ENCODE measurements at regions not wholly inside any gene's neighbourhood (a gene's known extent, or its start where the extent isn't known, plus 50 kb on each side); places are given as distances from the start of the nearest gene placed in this dataset.

DNA sequence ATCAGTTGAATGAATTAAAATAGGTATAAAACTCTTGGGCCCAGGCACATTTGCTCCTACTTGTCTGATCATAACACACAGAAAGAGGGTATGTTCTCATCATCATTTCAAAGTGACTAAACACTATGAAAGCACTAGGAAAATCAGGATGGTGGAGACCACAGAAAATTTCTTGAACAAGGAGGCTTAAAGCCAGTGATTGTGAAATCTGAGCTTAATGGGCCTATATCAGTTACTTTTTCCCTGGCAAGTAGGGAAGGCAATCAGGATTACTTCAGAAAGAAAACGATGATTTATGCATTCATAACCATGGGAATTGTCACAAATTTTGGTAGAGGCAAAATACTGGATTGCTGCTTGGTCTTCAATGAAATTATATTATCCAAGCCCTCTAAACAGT, 434.4 kb upstream of the CNTN4 start:
- Histone ChIP-seq H3K27ac (ENCODE audit: extremely low read depth, low read depth, low read length) (no peak overlapping the region), H3K9me3 (replicated peaks; ENCODE audit: control insufficient read depth, insufficient read depth, low read depth, low read length) (no peaks in the 10 kb centered on the region), H3K27me3 (ENCODE audit: control insufficient read depth in 2 of 2, insufficient read depth in 2 of 2, low read length in 2 of 2) (no peaks in the 10 kb centered on the region), H3K36me3 (ENCODE audit: control insufficient read depth, insufficient read depth, low read length) (no peaks in the 10 kb centered on the region), H4K20me1 (replicated peaks; ENCODE audit: control insufficient read depth, insufficient read depth, low read length) (no peaks in the 10 kb centered on the region), H3K4me1 (replicated peaks in 1 of 2; ENCODE audit: control insufficient read depth in 2 of 2, insufficient read depth in 2 of 2, low read length in 2 of 2) (no peaks in the 10 kb centered on the region), H3K4me2 (ENCODE audit: insufficient read depth, low read length) (no peak overlapping the region), H3K4me3 (no peak overlapping the region), H3K9ac (ENCODE audit: insufficient read depth in 1 of 2, low read depth in 2 of 2, low read length in 2 of 2) (no peak overlapping the region), H3K9me1 (ENCODE audit: control insufficient read depth, insufficient read depth, low read length) (no peaks in the 10 kb centered on the region), H3K79me2 (ENCODE audit: control insufficient read depth, insufficient read depth, low read length) (no peaks in the 10 kb centered on the region), H2AFZ (ENCODE audit: low read depth, low read length) (no peak overlapping the region)
- ATAC-seq (no peak), DNase-seq (ENCODE audit: extremely low read depth in 1 of 4, low spot score in 3 of 4) (no peak), FAIRE-seq (no peak)
- in situ Hi-C loops (cut with MboI) = no loop called here
- CTCF ChIA-PET (ENCODE audit: low intra/inter-chr PET ratio) = no interaction called here
- intact Hi-C loops (cut with micrococcal nuclease) = no loop called here
- BruUV-seq (replicated peaks) = no TSS peak
- WGBS (ENCODE audit: insufficient coverage, low coverage, missing lambda C conversion rate) = 0% methylated on average over 1 of the region's 1 CpG
- POLR2A ChIA-PET = no interaction called here
- TF ChIP-seq TCF3 (CRISPR knock-in tag; IDR thresholded peaks at IDR 0.05) = no peak
- TF ChIP-seq, protein P1, sequence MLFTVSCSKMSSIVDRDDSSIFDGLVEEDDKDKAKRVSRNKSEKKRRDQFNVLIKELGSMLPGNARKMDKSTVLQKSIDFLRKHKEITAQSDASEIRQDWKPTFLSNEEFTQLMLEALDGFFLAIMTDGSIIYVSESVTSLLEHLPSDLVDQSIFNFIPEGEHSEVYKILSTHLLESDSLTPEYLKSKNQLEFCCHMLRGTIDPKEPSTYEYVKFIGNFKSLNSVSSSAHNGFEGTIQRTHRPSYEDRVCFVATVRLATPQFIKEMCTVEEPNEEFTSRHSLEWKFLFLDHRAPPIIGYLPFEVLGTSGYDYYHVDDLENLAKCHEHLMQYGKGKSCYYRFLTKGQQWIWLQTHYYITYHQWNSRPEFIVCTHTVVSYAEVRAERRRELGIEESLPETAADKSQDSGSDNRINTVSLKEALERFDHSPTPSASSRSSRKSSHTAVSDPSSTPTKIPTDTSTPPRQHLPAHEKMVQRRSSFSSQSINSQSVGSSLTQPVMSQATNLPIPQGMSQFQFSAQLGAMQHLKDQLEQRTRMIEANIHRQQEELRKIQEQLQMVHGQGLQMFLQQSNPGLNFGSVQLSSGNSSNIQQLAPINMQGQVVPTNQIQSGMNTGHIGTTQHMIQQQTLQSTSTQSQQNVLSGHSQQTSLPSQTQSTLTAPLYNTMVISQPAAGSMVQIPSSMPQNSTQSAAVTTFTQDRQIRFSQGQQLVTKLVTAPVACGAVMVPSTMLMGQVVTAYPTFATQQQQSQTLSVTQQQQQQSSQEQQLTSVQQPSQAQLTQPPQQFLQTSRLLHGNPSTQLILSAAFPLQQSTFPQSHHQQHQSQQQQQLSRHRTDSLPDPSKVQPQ (CRISPR knock-in tag; IDR thresholded peaks at IDR 0.05; ENCODE audit: borderline replicate concordance) = no peak
- TF ChIP-seq ZNF551 (CRISPR knock-in tag; IDR thresholded peaks at IDR 0.05) = no peak
- TF ChIP-seq, protein P2, sequence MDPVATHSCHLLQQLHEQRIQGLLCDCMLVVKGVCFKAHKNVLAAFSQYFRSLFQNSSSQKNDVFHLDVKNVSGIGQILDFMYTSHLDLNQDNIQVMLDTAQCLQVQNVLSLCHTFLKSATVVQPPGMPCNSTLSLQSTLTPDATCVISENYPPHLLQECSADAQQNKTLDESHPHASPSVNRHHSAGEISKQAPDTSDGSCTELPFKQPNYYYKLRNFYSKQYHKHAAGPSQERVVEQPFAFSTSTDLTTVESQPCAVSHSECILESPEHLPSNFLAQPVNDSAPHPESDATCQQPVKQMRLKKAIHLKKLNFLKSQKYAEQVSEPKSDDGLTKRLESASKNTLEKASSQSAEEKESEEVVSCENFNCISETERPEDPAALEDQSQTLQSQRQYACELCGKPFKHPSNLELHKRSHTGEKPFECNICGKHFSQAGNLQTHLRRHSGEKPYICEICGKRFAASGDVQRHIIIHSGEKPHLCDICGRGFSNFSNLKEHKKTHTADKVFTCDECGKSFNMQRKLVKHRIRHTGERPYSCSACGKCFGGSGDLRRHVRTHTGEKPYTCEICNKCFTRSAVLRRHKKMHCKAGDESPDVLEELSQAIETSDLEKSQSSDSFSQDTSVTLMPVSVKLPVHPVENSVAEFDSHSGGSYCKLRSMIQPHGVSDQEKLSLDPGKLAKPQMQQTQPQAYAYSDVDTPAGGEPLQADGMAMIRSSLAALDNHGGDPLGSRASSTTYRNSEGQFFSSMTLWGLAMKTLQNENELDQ (CRISPR knock-in tag; IDR thresholded peaks at IDR 0.05; ENCODE audit: borderline replicate concordance) = no peak
- no peak for TF ChIP-seq RCOR1 (IDR thresholded peaks at IDR 0.05; ENCODE audit: borderline replicate concordance in 1 of 2, low read depth in 2 of 2, low read length in 2 of 2)
- TF ChIP-seq, protein P3, sequence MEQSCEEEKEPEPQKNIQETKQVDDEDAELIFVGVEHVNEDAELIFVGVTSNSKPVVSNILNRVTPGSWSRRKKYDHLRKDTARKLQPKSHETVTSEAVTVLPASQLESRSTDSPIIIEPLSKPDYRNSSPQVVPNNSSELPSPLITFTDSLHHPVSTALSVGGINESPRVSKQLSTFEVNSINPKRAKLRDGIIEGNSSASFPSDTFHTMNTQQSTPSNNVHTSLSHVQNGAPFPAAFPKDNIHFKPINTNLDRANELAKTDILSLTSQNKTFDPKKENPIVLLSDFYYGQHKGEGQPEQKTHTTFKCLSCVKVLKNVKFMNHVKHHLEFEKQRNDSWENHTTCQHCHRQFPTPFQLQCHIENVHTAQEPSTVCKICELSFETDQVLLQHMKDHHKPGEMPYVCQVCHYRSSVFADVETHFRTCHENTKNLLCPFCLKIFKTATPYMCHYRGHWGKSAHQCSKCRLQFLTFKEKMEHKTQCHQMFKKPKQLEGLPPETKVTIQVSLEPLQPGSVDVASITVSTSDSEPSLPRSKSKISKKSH (CRISPR knock-in tag; IDR thresholded peaks at IDR 0.05) = no peak
- TF ChIP-seq ZNF184 (CRISPR knock-in tag; IDR thresholded peaks at IDR 0.05) = no peak
- TF ChIP-seq TEAD4 (IDR thresholded peaks at IDR 0.05; ENCODE audit: low read length) = no peak
- TF ChIP-seq TEAD4 (CRISPR knock-in tag; IDR thresholded peaks at IDR 0.05; ENCODE audit: borderline replicate concordance) = no peak
- TF ChIP-seq SMARCB1 (IDR thresholded peaks at IDR 0.05; ENCODE audit: insufficient read length, low read depth) = no peak
- no peak for TF ChIP-seq CHD2 (IDR thresholded peaks at IDR 0.05; ENCODE audit: low read depth, low read length)
- no peak for TF ChIP-seq JUND (IDR thresholded peaks at IDR 0.05; ENCODE audit: borderline replicate concordance, low read depth, low read length)
- TF ChIP-seq JUND (tag; IDR thresholded peaks at IDR 0.05; ENCODE audit: borderline replicate concordance, low read depth, low read length) = no peak
- no peak for TF ChIP-seq ETV6 (IDR thresholded peaks at IDR 0.05; ENCODE audit: borderline replicate concordance in 1 of 2, low read depth in 2 of 2, low read length in 1 of 2)
- TF ChIP-seq ETV6 (CRISPR knock-in tag; IDR thresholded peaks at IDR 0.05; ENCODE audit: borderline replicate concordance) = no peak
